ENCODE measurements at regions not wholly inside any gene's neighbourhood (a gene's known extent, or its start where the extent isn't known, plus 50 kb on each side); places are given as distances from the start of the nearest gene placed in this dataset.

- no peak for DNase-seq (ENCODE audit: low read depth in 2 of 3, low spot score in 2 of 3)
These were observed 89.3 kb upstream of the UGT8 start for GRCh38 chr4:114509340-114509739.

DNA sequence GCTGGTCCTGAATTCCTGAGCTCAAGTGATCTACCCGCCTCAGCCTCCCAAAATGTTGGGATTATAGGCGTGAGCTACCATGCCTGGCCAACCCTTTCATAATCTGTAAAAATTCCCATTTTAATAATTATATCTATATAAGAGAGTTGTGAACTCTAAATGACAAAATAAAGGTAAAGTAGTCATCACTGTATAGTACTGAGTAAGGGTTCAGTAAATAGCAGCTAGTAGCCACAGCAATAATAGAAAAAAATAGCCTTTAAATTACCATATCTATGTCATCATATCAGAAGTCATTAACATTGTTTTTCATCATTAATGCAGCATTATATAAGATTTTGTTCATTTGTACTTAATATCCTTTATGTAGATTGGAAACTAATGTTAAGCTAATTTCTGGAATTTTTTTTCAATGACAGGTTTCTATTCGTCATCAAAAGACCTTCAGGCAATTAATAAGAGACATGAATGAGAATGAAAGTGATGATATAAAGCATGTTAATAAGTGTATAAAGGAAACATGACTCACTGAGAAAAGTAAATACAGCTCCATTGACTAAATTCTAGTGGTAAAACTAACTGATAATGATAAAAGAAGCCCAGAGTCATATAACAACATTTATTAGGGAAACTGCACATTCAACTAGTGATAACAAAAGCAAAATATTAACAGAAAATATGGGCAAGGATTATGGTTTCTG, 85.9 kb upstream of the UGT8 start:
- DNase-seq (ENCODE audit: low read depth in 2 of 3, low spot score in 2 of 3) = no peak

GRCh38 chr4:114519368-114519767, 79.2 kb upstream of the UGT8 start:
- no peak for DNase-seq (ENCODE audit: low read depth in 2 of 3, low spot score in 2 of 3)

GRCh38 chr4:114527170-114527569, 71.4 kb upstream of the UGT8 start:
- DNase-seq (ENCODE audit: low read depth in 2 of 3, low spot score in 2 of 3) = no peak

DNA sequence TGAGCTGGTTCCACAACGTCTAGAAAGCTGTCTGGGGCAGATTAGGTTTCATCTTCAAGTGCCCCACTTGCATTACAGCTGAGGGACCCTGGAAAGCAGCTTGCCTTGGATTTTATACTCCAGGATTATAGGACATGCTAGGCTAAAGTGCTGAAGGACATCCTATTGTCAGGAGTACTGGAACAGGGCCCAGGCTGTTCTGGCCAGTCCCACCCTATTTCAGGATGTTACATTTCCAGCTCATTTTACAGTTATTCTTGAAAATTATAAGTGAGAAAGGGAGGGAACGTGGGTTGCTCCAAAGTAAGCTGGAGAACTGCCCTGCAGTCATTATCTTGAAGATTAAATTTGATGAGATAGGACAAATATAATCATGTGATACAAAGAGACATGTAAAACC, 71.0 kb upstream of the UGT8 start:
- no peak for DNase-seq (ENCODE audit: low read depth in 2 of 3, low spot score in 2 of 3)

DNA sequence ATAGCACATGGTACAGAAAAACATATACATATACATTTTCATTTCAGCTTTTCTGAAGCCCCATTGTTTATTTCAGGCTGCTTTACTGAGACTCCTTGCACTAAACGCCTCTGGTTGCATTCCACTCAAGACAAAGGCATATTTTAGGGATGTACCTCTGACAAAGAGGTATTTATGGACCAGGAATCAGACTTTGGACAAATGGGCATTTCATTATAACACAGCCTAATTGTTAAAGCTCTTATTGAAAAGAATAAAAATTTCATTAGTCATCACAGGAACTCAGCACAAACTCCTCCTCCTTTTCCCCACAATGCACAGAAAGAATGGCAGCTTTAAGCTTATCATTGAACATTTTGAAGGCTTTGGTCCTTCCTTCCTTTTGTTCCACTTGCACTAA, 62.9 kb upstream of the UGT8 start:
- no peak for DNase-seq (ENCODE audit: low read depth in 2 of 3, low spot score in 2 of 3)

- DNase-seq (ENCODE audit: low read depth in 2 of 3, low spot score in 2 of 3) = no peak
These were observed 61.3 kb upstream of the UGT8 start for GRCh38 chr4:114537352-114537751.

GRCh38 chr4:114538012-114538617, 60.5 kb upstream of the UGT8 start:
- DNase-seq (ENCODE audit: low read depth in 2 of 3, low spot score in 2 of 3) = no peak

DNA sequence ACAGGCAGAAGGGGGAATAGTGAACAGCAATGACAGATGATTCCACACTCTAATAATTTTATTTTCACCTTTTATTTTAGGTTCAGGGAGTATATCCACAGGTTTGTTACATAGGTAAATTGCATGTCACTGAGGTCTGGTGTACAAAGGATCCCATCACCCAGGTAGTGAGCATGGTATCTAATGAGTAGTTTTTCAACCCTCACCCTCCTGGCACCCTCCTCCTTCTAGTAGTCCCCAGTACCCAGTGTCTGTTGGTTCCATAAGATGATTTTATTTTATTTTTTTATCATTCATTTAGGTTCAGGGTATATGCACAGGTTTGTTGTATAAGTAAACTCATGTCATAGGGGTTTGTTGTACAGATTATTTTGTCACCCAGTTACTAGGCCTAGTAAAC, 58.6 kb upstream of the UGT8 start:
- DNase-seq (ENCODE audit: low read depth in 2 of 3, low spot score in 2 of 3) = no peak

- no peak for DNase-seq (ENCODE audit: low read depth in 2 of 3, low spot score in 2 of 3)
These were observed 51.1 kb upstream of the UGT8 start for GRCh38 chr4:114547340-114548134.
